Stimulated activated CD4-positive, alpha-beta T cell treated with anti-CD3 and anti-CD28 coated beads, TNF-alpha, amount 100 ng/mL, for 48 hours (primary cell): ENCODE measurements at regions not wholly inside any gene's neighbourhood (a gene's known extent, or its start where the extent isn't known, plus 50 kb on each side); places are given as distances from the start of the nearest gene placed in this dataset.
"Not testable (repeated sequence)": the region's sequence is repeated elsewhere in the genome, so short reads cannot be mapped to it uniquely, and the experiment has no call there.

ENCODE experiments used
- DNase-seq, 3 donors: peaks; one replicate each; pipeline ENCODE4 v3.0.0-alpha.2; 2020; ENCODE audit warnings: low read depth in 3 of 3

- DNase-seq, result no peak
Observed at GRCh38 chr1:80214888-80215540, 1208.5 kb upstream of the ADGRL4 start.

GRCh38 chr1:80212948-80213347, 1206.4 kb upstream of the ADGRL4 start:
- no peak for DNase-seq

- DNase-seq, result no peak
Observed at GRCh38 chr1:80211691-80212380, 1205.3 kb upstream of the ADGRL4 start.

- DNase-seq, result no peak
Observed at GRCh38 chr1:80202118-80202517, 1195.6 kb upstream of the ADGRL4 start.

GRCh38 chr1:80194221-80194620, 1187.7 kb upstream of the ADGRL4 start:
- no peak for DNase-seq

GRCh38 chr1:80181418-80181817, 1174.9 kb upstream of the ADGRL4 start:
- no peak for DNase-seq

GRCh38 chr1:80171631-80172030, 1165.1 kb upstream of the ADGRL4 start:
- no peak for DNase-seq

GRCh38 chr1:80170811-80171485, 1164.4 kb upstream of the ADGRL4 start:
- no peak for DNase-seq

- no peak for DNase-seq
Observed at GRCh38 chr1:80164150-80164549, 1157.6 kb upstream of the ADGRL4 start.

- no peak for DNase-seq
Observed at GRCh38 chr1:80163686-80164085, 1157.2 kb upstream of the ADGRL4 start.

- DNase-seq, result no peak
Observed at GRCh38 chr1:80158771-80159170, 1152.2 kb upstream of the ADGRL4 start.

- DNase-seq, result no peak
Observed at GRCh38 chr1:80158266-80158665, 1151.7 kb upstream of the ADGRL4 start.

- DNase-seq, result no peak
Observed at GRCh38 chr1:80155371-80155770, 1148.8 kb upstream of the ADGRL4 start.

GRCh38 chr1:80154176-80154575, 1147.6 kb upstream of the ADGRL4 start:
- DNase-seq, result no peak

GRCh38 chr1:80153762-80154161, 1147.2 kb upstream of the ADGRL4 start:
- DNase-seq, result no peak

GRCh38 chr1:80143361-80143760, 1136.8 kb upstream of the ADGRL4 start:
- DNase-seq, result no peak

GRCh38 chr1:80137946-80138602, 1131.5 kb upstream of the ADGRL4 start:
- not testable (repeated sequence) for DNase-seq

GRCh38 chr1:80113168-80114038, 1106.9 kb upstream of the ADGRL4 start:
- DNase-seq, result no peak

GRCh38 chr1:80101159-80101558, 1094.6 kb upstream of the ADGRL4 start:
- DNase-seq, result no peak

GRCh38 chr1:80099713-80100112, 1093.2 kb upstream of the ADGRL4 start:
- DNase-seq, result no peak

- DNase-seq, result no peak
Observed at GRCh38 chr1:80085067-80085466, 1078.5 kb upstream of the ADGRL4 start.

- DNase-seq, result no peak
Observed at GRCh38 chr1:80083892-80084291, 1077.4 kb upstream of the ADGRL4 start.
